GM19025 (cell line): ENCODE measurements at regions not wholly inside any gene's neighbourhood (a gene's known extent, or its start where the extent isn't known, plus 50 kb on each side); places are given as distances from the start of the nearest gene placed in this dataset.

Source experiments
- ATAC-seq: cut with Tn5 transposase; IDR thresholded peaks from one replicate; pipeline ENCODE4 v1.9.1; 2021; ENCODE audit warnings: mild to moderate bottlenecking, low read depth, moderate library complexity; ENCODE audit not compliant: unreplicated experiment

GRCh38 chr14:40317690-40318089, 885.5 kb upstream of the FBXO33 start:
- no peak for ATAC-seq

DNA sequence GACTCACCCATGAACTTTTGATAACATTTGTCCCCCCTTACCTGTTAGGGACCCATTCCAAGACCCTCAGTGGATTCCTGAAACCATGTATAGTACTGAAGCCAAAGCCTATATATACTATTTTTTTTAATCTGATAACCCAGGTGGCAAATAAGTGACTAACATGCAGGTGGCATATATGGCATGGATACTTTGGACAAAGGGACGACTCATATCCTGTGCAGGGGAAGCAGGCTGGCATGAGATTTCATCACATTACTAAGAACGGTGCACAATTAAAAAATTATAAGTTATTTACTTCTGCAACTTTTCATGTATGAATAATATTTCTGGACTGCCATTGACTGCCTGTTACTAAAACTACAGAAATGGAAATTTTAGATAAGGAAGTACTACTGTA, 880.1 kb upstream of the FBXO33 start:
- no peak for ATAC-seq

GRCh38 chr14:40309124-40309523, 876.9 kb upstream of the FBXO33 start:
- ATAC-seq = no peak

- ATAC-seq = no peak
Measured at GRCh38 chr14:40308240-40308639, 876.0 kb upstream of the FBXO33 start.

DNA sequence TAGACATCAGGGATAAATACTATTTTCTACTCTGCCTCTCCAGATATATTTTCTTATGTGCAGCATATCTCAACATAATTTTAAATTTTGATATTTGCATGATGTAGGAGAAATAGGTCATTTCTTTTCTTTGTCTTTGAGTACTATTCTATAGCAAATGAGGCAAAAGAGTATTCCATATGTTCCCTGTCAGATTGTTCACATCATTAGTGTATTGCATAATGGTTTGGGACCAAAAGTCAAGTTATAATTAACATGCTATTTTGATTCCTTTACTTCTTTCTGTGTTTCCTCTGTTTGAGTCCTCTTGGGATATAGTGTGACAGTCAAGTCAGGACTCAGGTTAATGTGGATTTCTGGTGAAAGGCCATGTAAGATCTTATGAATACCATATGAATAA, 864.6 kb upstream of the FBXO33 start:
- ATAC-seq = no peak

GRCh38 chr14:40292664-40293063, 860.4 kb upstream of the FBXO33 start:
- no peak for ATAC-seq

- no peak for ATAC-seq
Measured at GRCh38 chr14:40282196-40282595, 850.0 kb upstream of the FBXO33 start.

GRCh38 chr14:40280652-40281051, 848.4 kb upstream of the FBXO33 start:
- no peak for ATAC-seq

DNA sequence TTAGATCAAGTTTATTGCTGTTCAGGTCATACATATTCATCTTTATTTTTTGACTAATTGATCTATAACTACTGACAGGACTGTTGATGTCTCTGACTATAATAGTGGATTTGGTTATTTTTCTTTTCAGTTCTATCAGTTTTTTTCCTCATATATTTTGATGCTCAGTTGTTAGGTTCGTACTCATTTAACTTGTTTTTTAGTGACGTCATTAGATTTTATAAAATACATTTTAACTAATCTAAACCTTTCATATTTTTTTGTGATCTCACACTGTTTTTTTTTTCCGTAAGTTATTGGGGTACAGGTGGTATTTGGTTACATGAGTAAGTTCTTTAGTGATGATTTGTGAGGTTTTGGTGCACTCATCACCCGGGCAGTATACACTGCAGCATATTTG, 841.2 kb upstream of the FBXO33 start:
- no peak for ATAC-seq

DNA sequence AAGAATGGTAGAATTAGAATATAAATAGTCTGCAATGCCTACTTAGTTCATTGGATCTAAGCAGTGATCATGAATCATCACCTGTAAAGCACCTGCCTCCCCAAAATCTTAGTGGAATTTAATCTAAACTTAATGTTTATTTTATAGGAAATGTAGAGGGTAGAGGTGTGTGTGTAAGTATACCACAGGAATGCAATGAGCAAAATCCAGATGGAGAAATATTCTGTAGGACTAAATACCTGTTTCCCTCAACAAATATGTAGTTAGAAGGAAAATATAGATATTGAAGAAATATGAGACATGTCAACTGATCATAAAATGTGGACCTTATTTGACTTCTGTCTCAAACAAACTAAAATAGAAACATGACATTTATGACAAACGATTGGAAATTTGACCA, 839.2 kb upstream of the FBXO33 start:
- ATAC-seq = no peak

GRCh38 chr14:40269436-40269835, 837.2 kb upstream of the FBXO33 start:
- no peak for ATAC-seq

DNA sequence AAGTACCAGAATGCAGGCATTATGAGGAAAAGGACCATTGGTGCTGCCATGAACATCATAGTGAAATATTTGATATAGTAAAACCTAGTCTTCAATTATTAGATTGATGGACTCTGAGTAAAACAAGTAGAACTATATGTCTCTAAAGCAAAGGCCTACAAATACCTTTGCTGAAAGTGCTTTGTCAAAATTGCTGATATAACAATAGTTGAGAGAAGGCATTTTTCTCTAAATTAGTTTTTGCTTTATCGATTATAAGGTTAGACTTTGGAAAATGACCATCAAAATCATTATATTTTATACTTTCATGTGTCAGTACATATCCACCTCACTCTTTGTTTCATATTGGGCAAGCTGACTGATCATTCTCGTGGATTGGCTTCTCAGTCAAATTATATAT, 836.0 kb upstream of the FBXO33 start:
- no peak for ATAC-seq

- ATAC-seq = no peak
Measured at GRCh38 chr14:40265096-40265495, 832.9 kb upstream of the FBXO33 start.

- no peak for ATAC-seq
Measured at GRCh38 chr14:40252817-40253447, 820.7 kb upstream of the FBXO33 start.

- ATAC-seq = no peak
Measured at GRCh38 chr14:40248671-40249070, 816.4 kb upstream of the FBXO33 start.

GRCh38 chr14:40240245-40240859, 808.1 kb upstream of the FBXO33 start:
- no peak for ATAC-seq

DNA sequence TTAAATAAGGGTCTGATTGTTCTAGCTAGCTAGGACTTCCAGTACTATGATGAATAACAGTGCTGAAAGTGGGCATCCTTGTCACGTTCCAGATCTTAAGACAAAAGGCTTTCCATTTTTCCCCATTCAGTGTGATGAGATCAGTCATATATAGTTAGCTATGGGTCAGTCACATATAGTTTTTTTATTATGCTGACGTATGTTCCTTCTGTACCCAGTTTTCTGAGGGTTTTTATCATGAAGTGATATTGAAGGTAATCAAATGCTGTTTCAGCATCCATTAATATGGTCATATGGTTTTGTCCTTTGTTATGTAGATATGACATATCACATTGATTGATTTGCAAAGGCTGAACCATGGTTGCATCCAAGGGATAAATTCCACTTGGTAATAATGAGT, 800.1 kb upstream of the FBXO33 start:
- ATAC-seq = no peak

- ATAC-seq = no peak
Measured at GRCh38 chr14:40229676-40230075, 797.4 kb upstream of the FBXO33 start.

GRCh38 chr14:40222996-40223395, 790.8 kb upstream of the FBXO33 start:
- ATAC-seq = no peak

DNA sequence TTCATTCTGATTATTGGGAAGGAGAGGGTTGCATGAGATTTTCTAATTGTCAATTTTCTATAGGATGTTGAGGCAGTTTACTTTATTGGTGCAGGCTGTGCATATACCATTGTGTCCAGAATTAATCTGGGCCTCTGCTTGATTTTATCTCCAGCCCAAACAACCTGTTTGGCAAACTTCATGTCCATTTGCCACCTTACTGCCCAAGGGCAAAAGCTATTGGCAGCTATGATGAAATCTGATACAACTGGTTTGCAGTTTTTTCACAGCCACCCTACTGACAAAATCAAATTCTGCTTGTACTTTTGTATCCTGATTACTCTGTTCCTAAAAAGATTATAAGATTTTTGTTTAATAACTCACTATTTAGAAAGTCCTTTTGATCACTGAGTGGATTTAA, 789.2 kb upstream of the FBXO33 start:
- ATAC-seq = no peak

DNA sequence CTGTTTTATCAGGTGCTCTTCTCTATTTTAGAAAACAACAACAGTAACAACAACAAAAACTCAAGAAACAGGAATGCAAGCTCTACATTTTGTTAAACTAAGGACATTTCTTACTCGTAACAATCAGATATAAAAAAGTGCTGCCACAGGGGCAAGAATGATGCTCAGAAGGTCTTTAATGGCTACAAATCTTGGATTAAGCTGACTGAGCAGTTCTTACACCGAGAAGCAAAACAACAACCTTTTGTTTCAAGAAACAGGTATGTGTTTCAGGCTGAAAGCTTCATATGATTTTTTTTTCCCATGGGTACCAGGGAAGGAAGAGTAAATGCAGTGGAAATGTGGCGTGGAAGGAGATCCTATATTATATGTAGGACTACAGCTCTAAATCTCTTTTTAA, 786.8 kb upstream of the FBXO33 start:
- ATAC-seq = no peak

DNA sequence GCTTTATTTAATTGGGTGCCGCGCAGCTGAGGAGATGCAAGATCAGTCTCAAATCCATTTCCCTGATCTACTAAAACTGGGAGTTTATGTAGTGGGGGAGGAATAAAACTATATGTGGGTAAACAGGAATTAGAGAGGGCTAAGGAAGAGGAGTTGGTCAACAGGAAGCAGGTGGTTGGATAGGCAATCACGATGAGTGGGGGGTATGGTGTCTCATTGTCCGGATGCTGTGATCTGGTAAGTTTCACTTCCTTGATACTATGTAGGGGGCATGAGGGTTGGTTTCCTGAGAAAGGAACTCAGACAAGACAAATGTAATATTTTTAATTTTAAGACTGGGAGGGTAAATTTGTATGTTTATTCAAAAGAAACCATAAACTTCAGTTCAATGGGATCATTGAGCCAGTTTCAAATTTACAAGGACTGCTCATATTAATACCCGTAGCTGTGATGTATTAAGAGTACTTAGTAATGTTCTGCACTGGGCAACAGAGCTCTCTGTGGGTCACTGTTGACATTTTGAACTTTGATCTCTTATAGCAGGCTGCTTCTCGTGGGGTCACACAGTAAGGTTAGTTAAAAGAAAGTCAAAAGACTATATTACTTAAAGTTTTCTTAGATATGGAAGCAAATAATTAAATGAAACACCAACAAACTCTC, 786.2 kb upstream of the FBXO33 start:
- no peak for ATAC-seq
